ENCODE measurements at regions not wholly inside any gene's neighbourhood (a gene's known extent, or its start where the extent isn't known, plus 50 kb on each side); places are given as distances from the start of the nearest gene placed in this dataset.
"Not testable (repeated sequence)": the region's sequence is repeated elsewhere in the genome, so short reads cannot be mapped to it uniquely, and the experiment has no call there.

- DNase-seq: no peak
These were observed 941.3 kb upstream of the SLITRK1 start for GRCh38 chr13:84823528-84823927.

GRCh38 chr13:84821261-84821660 is 939.0 kb upstream of the SLITRK1 start:
- DNase-seq: no peak

GRCh38 chr13:84816567-84817105 is 934.4 kb upstream of the SLITRK1 start:
- peak; percentile 24 for DNase-seq

- no peak for DNase-seq
These were observed 930.5 kb upstream of the SLITRK1 start for GRCh38 chr13:84812789-84813188.

GRCh38 chr13:84812078-84812477 is 929.8 kb upstream of the SLITRK1 start:
- no peak for DNase-seq

- no peak for DNase-seq
These were observed 928.5 kb upstream of the SLITRK1 start for GRCh38 chr13:84810781-84811180.

- no peak for DNase-seq
These were observed 919.8 kb upstream of the SLITRK1 start for GRCh38 chr13:84802073-84802472.

- no peak for DNase-seq
These were observed 902.3 kb upstream of the SLITRK1 start for GRCh38 chr13:84784443-84785153.

- no peak for DNase-seq
These were observed 895.0 kb upstream of the SLITRK1 start for GRCh38 chr13:84777316-84777715.

- DNase-seq: no peak
These were observed 894.3 kb upstream of the SLITRK1 start for GRCh38 chr13:84776593-84776992.

- DNase-seq: not testable (repeated sequence)
These were observed 893.6 kb upstream of the SLITRK1 start for GRCh38 chr13:84775920-84776319.

- no peak for DNase-seq
These were observed 891.8 kb upstream of the SLITRK1 start for GRCh38 chr13:84774111-84774510.

- DNase-seq: no peak
These were observed 878.7 kb upstream of the SLITRK1 start for GRCh38 chr13:84760956-84761355.

- no peak for DNase-seq
These were observed 866.9 kb upstream of the SLITRK1 start for GRCh38 chr13:84749126-84749525.

- DNase-seq: no peak
These were observed 862.8 kb upstream of the SLITRK1 start for GRCh38 chr13:84745051-84745551.

GRCh38 chr13:84744203-84744602 is 861.9 kb upstream of the SLITRK1 start:
- DNase-seq: no peak

GRCh38 chr13:84741253-84741652 is 859.0 kb upstream of the SLITRK1 start:
- no peak for DNase-seq

GRCh38 chr13:84739021-84739420 is 856.7 kb upstream of the SLITRK1 start:
- no peak for DNase-seq

- DNase-seq: no peak
These were observed 855.4 kb upstream of the SLITRK1 start for GRCh38 chr13:84737661-84738060.

GRCh38 chr13:84730376-84730775 is 848.1 kb upstream of the SLITRK1 start:
- no peak for DNase-seq

GRCh38 chr13:84705982-84706710 is 823.9 kb upstream of the SLITRK1 start:
- peak; percentile 14 for DNase-seq

- no peak for DNase-seq
These were observed 819.9 kb upstream of the SLITRK1 start for GRCh38 chr13:84702174-84702573.

- not testable (repeated sequence) for DNase-seq
These were observed 815.3 kb upstream of the SLITRK1 start for GRCh38 chr13:84697591-84697990.

- DNase-seq: no peak
These were observed 804.7 kb upstream of the SLITRK1 start for GRCh38 chr13:84686973-84687372.
